Right lobe of liver (tissue), 6 donors: ENCODE measurements at regions not wholly inside any gene's neighbourhood (a gene's known extent, or its start where the extent isn't known, plus 50 kb on each side); places are given as distances from the start of the nearest gene placed in this dataset.
A peak's percentile ranks its signal among the peaks of the same experiment; 100 is the strongest.

ENCODE experiments used
- ATAC-seq, 4 donors: fragments of 200-7000 bp; cut with Tn5 transposase; one replicate each; pipeline ENCODE4 v1.9.1; 2020; ENCODE audit warnings: mild to moderate bottlenecking in 4 of 4, moderate library complexity in 4 of 4
- DNase-seq, 3 donors: peaks; one replicate each; pipeline ENCODE4 v3.0.0-alpha.2; 2020
- H3K27ac ChIP-seq, 3 donors: fragments of 200-600 bp; one replicate each; pipeline ENCODE4 v1.8.0; 2022
- H3K27me3 ChIP-seq, 2 donors: fragments of 200-600 bp; one replicate each; pipeline ENCODE4 v1.8.0; 2022
- H3K36me3 ChIP-seq, 4 donors: fragments of 200-600 bp; sonication (generic) in 1 of 4; one replicate each; pipeline versions ENCODE4 v1.5.1 to v1.8.0; 2017 to 2022; ENCODE audit warnings: control low read depth in 1 of 4
- H3K4me1 ChIP-seq, 4 donors: fragments of 200-600 bp; sonication (generic) in 1 of 4; one replicate each; pipeline versions ENCODE4 v1.5.1 to v1.8.0; 2017 to 2022; ENCODE audit warnings: control low read depth in 1 of 4
- H3K4me3 ChIP-seq, 3 donors: fragments of 200-600 bp; one replicate each; pipeline ENCODE4 v1.8.0; 2022
- H3K9me3 ChIP-seq, 4 donors: fragments of 200-600 bp; sonication (generic) in 1 of 4; one replicate each; pipeline versions ENCODE4 v1.5.1 to v1.8.0; 2017 to 2022; ENCODE audit warnings: control low read depth in 1 of 4
- POLR2A ChIP-seq: fragments of 450-650 bp; IDR thresholded peaks from one replicate; pipeline ENCODE4 v1.6.1; 2017; ENCODE audit warnings: antibody characterized with exemption, mild to moderate bottlenecking
- WGBS: methylation state at CpG from one replicate; pipeline ENCODE4 v1.1.6; 2018; ENCODE audit warnings: low coverage, low lambda C conversion rate; ENCODE audit not compliant: insufficient coverage; ENCODE audit errors: missing lambda C conversion rate; 5-methylcytosine and 5-hydroxymethylcytosine counted together
- intact Hi-C, 2 donors: fragments of 100-400 bp; cut with DNase I; formaldehyde crosslinking; loops; one replicate each; pipeline versions ENCODE4 v1.11.2 to v1.14.1; 2022
- TF ChIP-seq, protein P1 (sequence below), 4 donors: fragments of 200-600 bp in 3 of 4; fragments of 450-650 bp in 1 of 4; IDR thresholded peaks; one replicate each; pipeline versions ENCODE4 v1.5.1 to v1.8.0; 2016 to 2022; ENCODE audit warnings: antibody characterized with exemption in 4 of 4, mild to moderate bottlenecking in 2 of 4
- donor health status: DM: no; HTN: yes; CAD: no.
- donor health status: DM: no; HTN: no; CAD: no.
- donor health status: DM: no; HTN: no; CAD: no.
- donor health status: DM: no; HTN: yes; CAD: no.
- donor health status: DM: no; HTN: yes; CAD: no.

GRCh38 chr3:27661797-27662196, 60.3 kb downstream of the EOMES start:
- H3K4me3 ChIP-seq, result no peak overlapping the region
- TF ChIP-seq, protein P1, sequence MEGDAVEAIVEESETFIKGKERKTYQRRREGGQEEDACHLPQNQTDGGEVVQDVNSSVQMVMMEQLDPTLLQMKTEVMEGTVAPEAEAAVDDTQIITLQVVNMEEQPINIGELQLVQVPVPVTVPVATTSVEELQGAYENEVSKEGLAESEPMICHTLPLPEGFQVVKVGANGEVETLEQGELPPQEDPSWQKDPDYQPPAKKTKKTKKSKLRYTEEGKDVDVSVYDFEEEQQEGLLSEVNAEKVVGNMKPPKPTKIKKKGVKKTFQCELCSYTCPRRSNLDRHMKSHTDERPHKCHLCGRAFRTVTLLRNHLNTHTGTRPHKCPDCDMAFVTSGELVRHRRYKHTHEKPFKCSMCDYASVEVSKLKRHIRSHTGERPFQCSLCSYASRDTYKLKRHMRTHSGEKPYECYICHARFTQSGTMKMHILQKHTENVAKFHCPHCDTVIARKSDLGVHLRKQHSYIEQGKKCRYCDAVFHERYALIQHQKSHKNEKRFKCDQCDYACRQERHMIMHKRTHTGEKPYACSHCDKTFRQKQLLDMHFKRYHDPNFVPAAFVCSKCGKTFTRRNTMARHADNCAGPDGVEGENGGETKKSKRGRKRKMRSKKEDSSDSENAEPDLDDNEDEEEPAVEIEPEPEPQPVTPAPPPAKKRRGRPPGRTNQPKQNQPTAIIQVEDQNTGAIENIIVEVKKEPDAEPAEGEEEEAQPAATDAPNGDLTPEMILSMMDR (IDR thresholded peaks at IDR 0.05), result no peak
- no peak for TF ChIP-seq POLR2A
- DNase-seq (no peak), ATAC-seq (no peak)
- intact Hi-C loops, result no loop called here
- no peak overlapping the region for H3K27ac ChIP-seq
- 25% methylated on average over 1 of the region's 3 CpGs for WGBS
- no peaks in the 10 kb centered on the region for H3K9me3 ChIP-seq
- no peaks in the 10 kb centered on the region for H3K27me3 ChIP-seq
- no peaks in the 10 kb centered on the region for H3K4me1 ChIP-seq
- H3K36me3 ChIP-seq, result no peaks in the 10 kb centered on the region

DNA sequence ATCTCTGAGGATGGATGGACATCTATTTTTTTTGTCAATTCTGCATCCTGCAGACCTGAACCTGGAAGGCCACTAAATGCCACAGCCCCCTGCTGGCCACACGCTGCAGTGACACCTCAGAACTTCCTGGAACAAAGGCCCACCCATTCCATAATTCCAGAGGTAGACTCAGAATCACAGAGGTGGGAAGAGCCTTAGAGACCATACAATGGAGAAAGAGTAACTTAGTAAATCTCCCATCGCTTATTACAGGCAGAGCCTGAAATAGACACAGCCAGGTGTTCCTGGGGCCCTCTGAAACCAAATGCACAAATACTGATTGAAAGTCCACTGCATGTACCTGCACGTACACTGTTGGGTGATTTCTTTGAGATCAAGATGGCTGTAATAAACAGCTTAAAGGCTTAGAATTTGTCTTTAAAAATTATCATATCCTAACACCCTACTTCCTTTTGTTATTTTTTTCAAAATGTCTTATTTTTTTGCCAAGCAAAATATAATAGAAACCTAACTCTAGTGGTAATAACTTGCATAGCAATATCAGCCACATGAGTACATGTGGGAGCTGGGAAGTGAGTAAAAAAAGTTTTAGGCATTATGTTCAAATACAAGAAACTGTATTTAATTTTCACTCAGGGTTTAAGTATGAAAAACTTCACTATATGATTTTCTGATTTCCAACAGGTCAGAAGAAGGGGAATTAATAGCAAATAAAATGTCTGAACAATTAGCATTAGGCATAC, 62.7 kb downstream of the EOMES start:
- no peak for TF ChIP-seq POLR2A
- TF ChIP-seq, protein P1 (IDR thresholded peaks at IDR 0.05), result peak; percentile 69 to 85 (median 80)
- DNase-seq, result peak in 2 of 3 donors; percentile 55 to 59
- no peak overlapping the region for H3K27ac ChIP-seq
- 47% methylated on average over 3 of the region's 3 CpGs for WGBS
- no peaks in the 10 kb centered on the region for H3K4me1 ChIP-seq
- H3K36me3 ChIP-seq, result no peaks in the 10 kb centered on the region
- intact Hi-C loops, result loop anchor here in 1 of 2 donors (10.0 kb wide), 1 partner anchor 155 kb away; no protein-coding TSS in a partner anchor
- H3K27me3 ChIP-seq, result no peaks in the 10 kb centered on the region
- H3K4me3 ChIP-seq, result no peak overlapping the region
- peak; percentile 84 to 97 (median 86) for ATAC-seq
- H3K9me3 ChIP-seq, result no peaks in the 10 kb centered on the region

DNA sequence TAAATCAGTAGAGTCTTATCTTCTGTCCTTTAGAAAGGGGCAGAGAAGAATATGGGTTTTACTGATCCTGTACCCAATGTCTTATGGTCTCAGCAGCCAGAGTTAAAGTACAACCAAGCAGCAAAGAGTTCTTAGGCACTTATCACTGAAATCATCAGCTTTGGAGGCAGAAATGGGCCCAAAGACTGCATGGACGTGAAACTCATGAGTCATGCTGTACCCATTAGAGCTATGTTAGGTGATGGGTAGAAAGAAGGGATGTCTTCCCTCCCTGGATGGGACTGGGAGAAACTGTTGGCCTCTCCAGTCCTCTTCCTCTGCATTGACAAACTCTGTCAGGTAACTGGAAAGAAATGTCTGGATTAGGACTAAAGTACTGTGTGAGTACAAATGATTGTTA, 63.4 kb downstream of the EOMES start:
- DNase-seq, result no peak
- no peak for ATAC-seq
- H3K27ac ChIP-seq, result no peak overlapping the region
- TF ChIP-seq, protein P1 (IDR thresholded peaks at IDR 0.05), result no peak
- no peak for TF ChIP-seq POLR2A
- no peak overlapping the region for H3K4me3 ChIP-seq
- intact Hi-C loops, result loop anchor here in 1 of 2 donors (10.0 kb wide), 1 partner anchor 154 kb away; no protein-coding TSS in a partner anchor
- 80% methylated on average over 1 of the region's 1 CpG for WGBS
- H3K27me3 ChIP-seq, result no peaks in the 10 kb centered on the region
- no peaks in the 10 kb centered on the region for H3K4me1 ChIP-seq
- H3K9me3 ChIP-seq, result no peaks in the 10 kb centered on the region
- H3K36me3 ChIP-seq, result no peaks in the 10 kb centered on the region

GRCh38 chr3:27657871-27658270, 64.3 kb downstream of the EOMES start:
- DNase-seq (no peak), ATAC-seq (no peak)
- Histone ChIP-seq H3K9me3 (no peaks in the 10 kb centered on the region), H3K27ac (no peak overlapping the region), H3K4me1 (no peaks in the 10 kb centered on the region), H3K4me3 (no peak overlapping the region), H3K27me3 (no peaks in the 10 kb centered on the region), H3K36me3 (no peaks in the 10 kb centered on the region)
- intact Hi-C loops, result loop anchor here in 1 of 2 donors (10.0 kb wide), 1 partner anchor 153 kb away; no protein-coding TSS in a partner anchor
- 69% methylated on average over 2 of the region's 2 CpGs for WGBS
- no peak for TF ChIP-seq POLR2A
- TF ChIP-seq, protein P1 (IDR thresholded peaks at IDR 0.05), result no peak
